ENCODE measurements at regions not wholly inside any gene's neighbourhood (a gene's known extent, or its start where the extent isn't known, plus 50 kb on each side); places are given as distances from the start of the nearest gene placed in this dataset.

DNA sequence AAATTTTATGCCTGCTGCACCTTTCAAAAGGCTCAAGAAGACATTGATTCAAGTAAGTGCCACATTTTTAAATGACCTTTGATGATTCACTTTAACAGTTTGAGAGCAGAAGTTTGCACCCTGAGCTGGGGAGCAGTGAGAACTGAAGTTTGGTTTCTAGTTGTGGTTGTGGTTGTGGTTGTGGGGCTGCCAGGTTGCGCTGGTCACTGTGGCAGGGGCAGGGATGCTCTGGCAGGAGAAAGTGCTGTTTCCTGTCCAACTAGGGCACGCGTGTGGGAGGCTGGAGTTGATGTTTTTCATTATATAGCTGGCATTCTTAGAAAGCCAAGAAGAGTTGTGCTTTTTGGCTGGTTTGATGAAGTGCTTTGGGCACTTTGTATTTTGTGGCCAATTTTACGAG is 339.7 kb upstream of the NR2F2 start:
- Histone ChIP-seq H3K9me2 (ENCODE audit: insufficient read depth) (peaks cover 3% of the 10 kb centered on the region; the same call in 1 of the 2 replicates), H3F3A (replicated peaks; ENCODE audit: low read depth) (no peaks in the 10 kb centered on the region), H3K4me2 (no peak overlapping the region), H2AFZ (0 out of 2 replicates have a peak overlapping the region, but pooled peaks have one; percentile 38), H3K36me3 (ENCODE audit: insufficient read depth) (no peaks in the 10 kb centered on the region), H3K4me1 (ENCODE audit: insufficient read depth) (peaks cover 29% of the 10 kb centered on the region), H3K79me2 (replicated peaks; ENCODE audit: insufficient read depth) (no peaks in the 10 kb centered on the region), H3K27me3 (ENCODE audit: insufficient read depth) (no peaks in the 10 kb centered on the region), H3K27ac (ENCODE audit: low read depth) (no peak overlapping the region), H3K4me3 (no peak overlapping the region), H4K20me1 (replicated peaks; ENCODE audit: insufficient read depth) (no peaks in the 10 kb centered on the region)
- no peaks in the 10 kb centered on the region for H3K36me3 Mint-ChIP-seq (ENCODE audit: low read depth)
- TF ChIP-seq, protein P1, sequence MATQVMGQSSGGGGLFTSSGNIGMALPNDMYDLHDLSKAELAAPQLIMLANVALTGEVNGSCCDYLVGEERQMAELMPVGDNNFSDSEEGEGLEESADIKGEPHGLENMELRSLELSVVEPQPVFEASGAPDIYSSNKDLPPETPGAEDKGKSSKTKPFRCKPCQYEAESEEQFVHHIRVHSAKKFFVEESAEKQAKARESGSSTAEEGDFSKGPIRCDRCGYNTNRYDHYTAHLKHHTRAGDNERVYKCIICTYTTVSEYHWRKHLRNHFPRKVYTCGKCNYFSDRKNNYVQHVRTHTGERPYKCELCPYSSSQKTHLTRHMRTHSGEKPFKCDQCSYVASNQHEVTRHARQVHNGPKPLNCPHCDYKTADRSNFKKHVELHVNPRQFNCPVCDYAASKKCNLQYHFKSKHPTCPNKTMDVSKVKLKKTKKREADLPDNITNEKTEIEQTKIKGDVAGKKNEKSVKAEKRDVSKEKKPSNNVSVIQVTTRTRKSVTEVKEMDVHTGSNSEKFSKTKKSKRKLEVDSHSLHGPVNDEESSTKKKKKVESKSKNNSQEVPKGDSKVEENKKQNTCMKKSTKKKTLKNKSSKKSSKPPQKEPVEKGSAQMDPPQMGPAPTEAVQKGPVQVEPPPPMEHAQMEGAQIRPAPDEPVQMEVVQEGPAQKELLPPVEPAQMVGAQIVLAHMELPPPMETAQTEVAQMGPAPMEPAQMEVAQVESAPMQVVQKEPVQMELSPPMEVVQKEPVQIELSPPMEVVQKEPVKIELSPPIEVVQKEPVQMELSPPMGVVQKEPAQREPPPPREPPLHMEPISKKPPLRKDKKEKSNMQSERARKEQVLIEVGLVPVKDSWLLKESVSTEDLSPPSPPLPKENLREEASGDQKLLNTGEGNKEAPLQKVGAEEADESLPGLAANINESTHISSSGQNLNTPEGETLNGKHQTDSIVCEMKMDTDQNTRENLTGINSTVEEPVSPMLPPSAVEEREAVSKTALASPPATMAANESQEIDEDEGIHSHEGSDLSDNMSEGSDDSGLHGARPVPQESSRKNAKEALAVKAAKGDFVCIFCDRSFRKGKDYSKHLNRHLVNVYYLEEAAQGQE (IDR thresholded peaks at IDR 0.05; ENCODE audit: unreplicated experiment), result no peak
- TF ChIP-seq, protein P2, sequence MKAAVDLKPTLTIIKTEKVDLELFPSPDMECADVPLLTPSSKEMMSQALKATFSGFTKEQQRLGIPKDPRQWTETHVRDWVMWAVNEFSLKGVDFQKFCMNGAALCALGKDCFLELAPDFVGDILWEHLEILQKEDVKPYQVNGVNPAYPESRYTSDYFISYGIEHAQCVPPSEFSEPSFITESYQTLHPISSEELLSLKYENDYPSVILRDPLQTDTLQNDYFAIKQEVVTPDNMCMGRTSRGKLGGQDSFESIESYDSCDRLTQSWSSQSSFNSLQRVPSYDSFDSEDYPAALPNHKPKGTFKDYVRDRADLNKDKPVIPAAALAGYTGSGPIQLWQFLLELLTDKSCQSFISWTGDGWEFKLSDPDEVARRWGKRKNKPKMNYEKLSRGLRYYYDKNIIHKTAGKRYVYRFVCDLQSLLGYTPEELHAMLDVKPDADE (IDR thresholded peaks at IDR 0.05), result no peak
- TF ChIP-seq POLR2AphosphoS5 (IDR thresholded peaks at IDR 0.05; ENCODE audit: low read depth) (no peak), ZNF331 (CRISPR knock-in tag; IDR thresholded peaks at IDR 0.05; ENCODE audit: low read depth) (no peak)
- H3K4me1 Mint-ChIP-seq, result peaks cover 34% of the 10 kb centered on the region
- no peak overlapping the region for H3K4me3 Mint-ChIP-seq
- H3K9me3 Mint-ChIP-seq, result no peaks in the 10 kb centered on the region
- H3K27me3 Mint-ChIP-seq (ENCODE audit: insufficient read depth, low read depth, poor library complexity), result peaks cover 3% of the 10 kb centered on the region
- no peak for ATAC-seq
- H3K27ac Mint-ChIP-seq, result no peak overlapping the region
- no peak for DNase-seq (ENCODE audit: low spot score)

DNA sequence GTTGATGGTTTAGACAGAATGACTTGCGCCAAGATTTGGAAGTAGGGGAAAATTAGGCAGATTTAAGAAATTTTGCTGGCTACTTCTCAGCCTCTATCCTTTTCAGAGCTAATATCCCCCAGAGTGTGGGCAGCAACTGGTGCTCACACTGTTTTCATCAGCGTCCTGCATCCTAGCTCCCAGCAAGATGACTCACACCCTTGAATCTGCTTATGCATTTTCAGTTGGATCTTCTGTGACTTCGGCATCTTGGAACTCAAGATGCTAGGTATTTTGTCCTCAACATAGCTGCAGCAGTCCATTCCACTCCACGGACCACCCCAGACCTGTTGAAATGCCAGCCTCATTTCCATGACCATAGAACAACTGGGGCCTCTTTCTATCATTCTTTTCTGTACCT is 336.1 kb upstream of the NR2F2 start:
- H3K4me3 ChIP-seq, result no peak overlapping the region
- Mint-ChIP-seq H3K36me3 (ENCODE audit: low read depth) (no peaks in the 10 kb centered on the region), H3K27me3 (ENCODE audit: insufficient read depth, low read depth, poor library complexity) (peaks cover 2% of the 10 kb centered on the region), H3K4me1 (peaks cover 17% of the 10 kb centered on the region), H3K9me3 (no peaks in the 10 kb centered on the region), H3K4me3 (no peak overlapping the region), H3K27ac (no peak overlapping the region)
- H3K79me2 ChIP-seq (replicated peaks; ENCODE audit: insufficient read depth), result no peaks in the 10 kb centered on the region
- ATAC-seq (no peak), DNase-seq (ENCODE audit: low spot score) (no peak)
- peaks cover 3% of the 10 kb centered on the region for H3K9me2 ChIP-seq (ENCODE audit: insufficient read depth)
- H3F3A ChIP-seq (replicated peaks; ENCODE audit: low read depth), result no peaks in the 10 kb centered on the region
- no peaks in the 10 kb centered on the region for H4K20me1 ChIP-seq (replicated peaks; ENCODE audit: insufficient read depth)
- no peaks in the 10 kb centered on the region for H3K36me3 ChIP-seq (ENCODE audit: insufficient read depth)
- H2AFZ ChIP-seq, result no peak overlapping the region
- peaks cover 23% of the 10 kb centered on the region for H3K4me1 ChIP-seq (ENCODE audit: insufficient read depth)
- no peak overlapping the region for H3K27ac ChIP-seq (ENCODE audit: low read depth)
- H3K27me3 ChIP-seq (ENCODE audit: insufficient read depth), result no peaks in the 10 kb centered on the region
- no peak for TF ChIP-seq ZNF331 (CRISPR knock-in tag; IDR thresholded peaks at IDR 0.05; ENCODE audit: low read depth)
- no peak for TF ChIP-seq CREB1 (CRISPR knock-in tag; IDR thresholded peaks at IDR 0.05; ENCODE audit: low read depth)
- TF ChIP-seq, protein P3, sequence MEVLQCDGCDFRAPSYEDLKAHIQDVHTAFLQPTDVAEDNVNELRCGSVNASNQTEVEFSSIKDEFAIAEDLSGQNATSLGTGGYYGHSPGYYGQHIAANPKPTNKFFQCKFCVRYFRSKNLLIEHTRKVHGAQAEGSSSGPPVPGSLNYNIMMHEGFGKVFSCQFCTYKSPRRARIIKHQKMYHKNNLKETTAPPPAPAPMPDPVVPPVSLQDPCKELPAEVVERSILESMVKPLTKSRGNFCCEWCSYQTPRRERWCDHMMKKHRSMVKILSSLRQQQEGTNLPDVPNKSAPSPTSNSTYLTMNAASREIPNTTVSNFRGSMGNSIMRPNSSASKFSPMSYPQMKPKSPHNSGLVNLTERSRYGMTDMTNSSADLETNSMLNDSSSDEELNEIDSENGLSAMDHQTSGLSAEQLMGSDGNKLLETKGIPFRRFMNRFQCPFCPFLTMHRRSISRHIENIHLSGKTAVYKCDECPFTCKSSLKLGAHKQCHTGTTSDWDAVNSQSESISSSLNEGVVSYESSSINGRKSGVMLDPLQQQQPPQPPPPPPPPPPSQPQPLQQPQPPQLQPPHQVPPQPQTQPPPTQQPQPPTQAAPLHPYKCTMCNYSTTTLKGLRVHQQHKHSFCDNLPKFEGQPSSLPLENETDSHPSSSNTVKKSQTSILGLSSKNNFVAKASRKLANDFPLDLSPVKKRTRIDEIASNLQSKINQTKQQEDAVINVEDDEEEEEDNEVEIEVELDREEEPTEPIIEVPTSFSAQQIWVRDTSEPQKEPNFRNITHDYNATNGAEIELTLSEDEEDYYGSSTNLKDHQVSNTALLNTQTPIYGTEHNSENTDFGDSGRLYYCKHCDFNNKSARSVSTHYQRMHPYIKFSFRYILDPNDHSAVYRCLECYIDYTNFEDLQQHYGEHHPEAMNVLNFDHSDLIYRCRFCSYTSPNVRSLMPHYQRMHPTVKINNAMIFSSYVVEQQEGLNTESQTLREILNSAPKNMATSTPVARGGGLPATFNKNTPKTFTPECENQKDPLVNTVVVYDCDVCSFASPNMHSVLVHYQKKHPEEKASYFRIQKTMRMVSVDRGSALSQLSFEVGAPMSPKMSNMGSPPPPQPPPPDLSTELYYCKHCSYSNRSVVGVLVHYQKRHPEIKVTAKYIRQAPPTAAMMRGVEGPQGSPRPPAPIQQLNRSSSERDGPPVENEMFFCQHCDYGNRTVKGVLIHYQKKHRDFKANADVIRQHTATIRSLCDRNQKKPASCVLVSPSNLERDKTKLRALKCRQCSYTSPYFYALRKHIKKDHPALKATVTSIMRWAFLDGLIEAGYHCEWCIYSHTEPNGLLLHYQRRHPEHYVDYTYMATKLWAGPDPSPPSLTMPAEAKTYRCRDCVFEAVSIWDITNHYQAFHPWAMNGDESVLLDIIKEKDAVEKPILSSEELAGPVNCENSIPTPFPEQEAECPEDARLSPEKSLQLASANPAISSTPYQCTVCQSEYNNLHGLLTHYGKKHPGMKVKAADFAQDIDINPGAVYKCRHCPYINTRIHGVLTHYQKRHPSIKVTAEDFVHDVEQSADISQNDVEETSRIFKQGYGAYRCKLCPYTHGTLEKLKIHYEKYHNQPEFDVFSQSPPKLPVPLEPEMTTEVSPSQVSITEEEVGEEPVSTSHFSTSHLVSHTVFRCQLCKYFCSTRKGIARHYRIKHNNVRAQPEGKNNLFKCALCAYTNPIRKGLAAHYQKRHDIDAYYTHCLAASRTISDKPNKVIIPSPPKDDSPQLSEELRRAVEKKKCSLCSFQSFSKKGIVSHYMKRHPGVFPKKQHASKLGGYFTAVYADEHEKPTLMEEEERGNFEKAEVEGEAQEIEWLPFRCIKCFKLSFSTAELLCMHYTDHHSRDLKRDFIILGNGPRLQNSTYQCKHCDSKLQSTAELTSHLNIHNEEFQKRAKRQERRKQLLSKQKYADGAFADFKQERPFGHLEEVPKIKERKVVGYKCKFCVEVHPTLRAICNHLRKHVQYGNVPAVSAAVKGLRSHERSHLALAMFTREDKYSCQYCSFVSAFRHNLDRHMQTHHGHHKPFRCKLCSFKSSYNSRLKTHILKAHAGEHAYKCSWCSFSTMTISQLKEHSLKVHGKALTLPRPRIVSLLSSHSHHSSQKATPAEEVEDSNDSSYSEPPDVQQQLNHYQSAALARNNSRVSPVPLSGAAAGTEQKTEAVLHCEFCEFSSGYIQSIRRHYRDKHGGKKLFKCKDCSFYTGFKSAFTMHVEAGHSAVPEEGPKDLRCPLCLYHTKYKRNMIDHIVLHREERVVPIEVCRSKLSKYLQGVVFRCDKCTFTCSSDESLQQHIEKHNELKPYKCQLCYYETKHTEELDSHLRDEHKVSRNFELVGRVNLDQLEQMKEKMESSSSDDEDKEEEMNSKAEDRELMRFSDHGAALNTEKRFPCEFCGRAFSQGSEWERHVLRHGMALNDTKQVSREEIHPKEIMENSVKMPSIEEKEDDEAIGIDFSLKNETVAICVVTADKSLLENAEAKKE (CRISPR knock-in tag; IDR thresholded peaks at IDR 0.05), result no peak
- TF ChIP-seq ZNF114 (CRISPR knock-in tag; IDR thresholded peaks at IDR 0.05), result no peak
- TF ChIP-seq, protein P2 (IDR thresholded peaks at IDR 0.05), result no peak
- H3K4me2 ChIP-seq, result no peak overlapping the region
